22Rv1 (cell line): ENCODE measurements at regions not wholly inside any gene's neighbourhood (a gene's known extent, or its start where the extent isn't known, plus 50 kb on each side); places are given as distances from the start of the nearest gene placed in this dataset.
"Not testable (repeated sequence)": the region's sequence is repeated elsewhere in the genome, so short reads cannot be mapped to it uniquely, and the experiment has no call there.

Experiments used
- ZFX ChIP-seq: fragments of 450-650 bp; IDR thresholded peaks from 2 replicates; pipeline ENCODE4 v1.6.1; 2017; ENCODE audit warnings: antibody characterized with exemption, borderline replicate concordance
- TF ChIP-seq, protein P1 (sequence below): fragments of 450-650 bp; IDR thresholded peaks from 2 replicates; pipeline ENCODE4 v1.5.1; 2017; ENCODE audit warnings: mild to moderate bottlenecking

DNA sequence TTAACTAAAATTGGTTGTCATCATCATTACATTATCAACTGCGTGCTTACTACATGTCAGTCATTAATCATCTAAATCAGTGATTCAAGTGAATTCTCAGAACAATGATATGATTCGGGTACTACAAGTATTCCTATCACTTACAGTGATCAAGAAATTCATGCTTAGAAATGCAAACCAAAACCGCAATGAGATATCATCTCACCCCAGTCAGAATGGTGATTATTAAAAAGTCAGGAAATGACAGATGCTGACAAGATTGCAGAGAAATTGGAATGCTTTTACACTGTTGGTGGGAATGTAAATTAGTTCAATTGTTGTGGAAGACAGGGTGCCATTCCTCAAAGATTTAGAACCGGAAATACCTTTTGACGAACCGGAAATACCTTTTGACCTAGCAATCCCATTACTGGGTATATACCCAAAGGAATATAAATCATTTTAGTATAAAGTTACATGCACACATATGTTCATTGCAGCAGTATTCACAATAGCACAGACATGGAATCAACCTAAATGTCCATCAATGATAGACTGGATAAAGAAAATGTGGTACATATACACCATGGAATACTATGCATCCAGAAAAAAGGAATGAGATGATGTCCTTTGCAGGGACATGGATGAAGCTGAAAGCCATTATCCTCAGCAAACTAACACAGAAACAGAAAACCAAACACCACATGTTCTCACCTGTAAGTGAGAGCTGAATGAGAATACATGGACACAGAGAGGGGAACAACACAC lies 124.4 kb downstream of the KCNJ2 start:
- TF ChIP-seq, protein P1, sequence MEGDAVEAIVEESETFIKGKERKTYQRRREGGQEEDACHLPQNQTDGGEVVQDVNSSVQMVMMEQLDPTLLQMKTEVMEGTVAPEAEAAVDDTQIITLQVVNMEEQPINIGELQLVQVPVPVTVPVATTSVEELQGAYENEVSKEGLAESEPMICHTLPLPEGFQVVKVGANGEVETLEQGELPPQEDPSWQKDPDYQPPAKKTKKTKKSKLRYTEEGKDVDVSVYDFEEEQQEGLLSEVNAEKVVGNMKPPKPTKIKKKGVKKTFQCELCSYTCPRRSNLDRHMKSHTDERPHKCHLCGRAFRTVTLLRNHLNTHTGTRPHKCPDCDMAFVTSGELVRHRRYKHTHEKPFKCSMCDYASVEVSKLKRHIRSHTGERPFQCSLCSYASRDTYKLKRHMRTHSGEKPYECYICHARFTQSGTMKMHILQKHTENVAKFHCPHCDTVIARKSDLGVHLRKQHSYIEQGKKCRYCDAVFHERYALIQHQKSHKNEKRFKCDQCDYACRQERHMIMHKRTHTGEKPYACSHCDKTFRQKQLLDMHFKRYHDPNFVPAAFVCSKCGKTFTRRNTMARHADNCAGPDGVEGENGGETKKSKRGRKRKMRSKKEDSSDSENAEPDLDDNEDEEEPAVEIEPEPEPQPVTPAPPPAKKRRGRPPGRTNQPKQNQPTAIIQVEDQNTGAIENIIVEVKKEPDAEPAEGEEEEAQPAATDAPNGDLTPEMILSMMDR: not testable (repeated sequence)
- not testable (repeated sequence) for TF ChIP-seq ZFX
